Neural cell (in vitro differentiated cells): ENCODE measurements at regions not wholly inside any gene's neighbourhood (a gene's known extent, or its start where the extent isn't known, plus 50 kb on each side); places are given as distances from the start of the nearest gene placed in this dataset.

ENCODE experiments used
- CTCF ChIP-seq: fragments of 450-650 bp; IDR thresholded peaks from 2 replicates; pipeline ENCODE4 v1.5.1; 2014; ENCODE audit warnings: antibody characterized with exemption, mild to moderate bottlenecking, moderate library complexity; ENCODE audit not compliant: poor library complexity, severe bottlenecking
- EP300 ChIP-seq: fragments of 450-650 bp; conservative IDR thresholded peaks from 2 replicates; pipeline ENCODE4 v1.6.1; 2014; ENCODE audit warnings: antibody characterized with exemption, mild to moderate bottlenecking, moderate library complexity; ENCODE audit not compliant: poor library complexity, severe bottlenecking
- EZH2 ChIP-seq: fragments of 200-600, 300-800 bp; shearing (Covaris generic), sonication (generic); IDR thresholded peaks from 2 replicates; pipeline ENCODE4 v1.6.1; 2014; ENCODE audit warnings: antibody characterized with exemption, low read length, borderline replicate concordance, mild to moderate bottlenecking; ENCODE audit not compliant: insufficient read depth, poor library complexity, severe bottlenecking
- POLR2AphosphoS5 ChIP-seq: IDR thresholded peaks from 2 replicates; pipeline ENCODE4 v1.6.1; 2012
- RAD21 ChIP-seq: fragments of 450-650 bp; conservative IDR thresholded peaks from 2 replicates; pipeline ENCODE4 v1.6.1; 2014; ENCODE audit warnings: antibody characterized with exemption, mild to moderate bottlenecking, moderate library complexity
- REST ChIP-seq: IDR thresholded peaks from 2 replicates; pipeline ENCODE4 v1.6.1; 2012; ENCODE audit warnings: borderline replicate concordance
- SMC3 ChIP-seq: fragments of 450-650 bp; conservative IDR thresholded peaks from 2 replicates; pipeline ENCODE4 v1.6.1; 2014; ENCODE audit warnings: antibody characterized with exemption, mild to moderate bottlenecking, moderate library complexity; ENCODE audit not compliant: poor library complexity
- TAF1 ChIP-seq: IDR thresholded peaks from 2 replicates; pipeline ENCODE4 v1.6.1; 2012; ENCODE audit warnings: low read depth

- TF ChIP-seq CTCF (no peak), SMC3 (no peak), POLR2AphosphoS5 (no peak), REST (no peak), EZH2 (no peak), RAD21 (no peak), TAF1 (no peak), EP300 (no peak)
These were observed 514.8 kb downstream of the TNS3 start for GRCh38 chr7:47066976-47067614.
